ENCODE measurements at regions not wholly inside any gene's neighbourhood (a gene's known extent, or its start where the extent isn't known, plus 50 kb on each side); places are given as distances from the start of the nearest gene placed in this dataset.
"Not testable (repeated sequence)": the region's sequence is repeated elsewhere in the genome, so short reads cannot be mapped to it uniquely, and the experiment has no call there.

DNA sequence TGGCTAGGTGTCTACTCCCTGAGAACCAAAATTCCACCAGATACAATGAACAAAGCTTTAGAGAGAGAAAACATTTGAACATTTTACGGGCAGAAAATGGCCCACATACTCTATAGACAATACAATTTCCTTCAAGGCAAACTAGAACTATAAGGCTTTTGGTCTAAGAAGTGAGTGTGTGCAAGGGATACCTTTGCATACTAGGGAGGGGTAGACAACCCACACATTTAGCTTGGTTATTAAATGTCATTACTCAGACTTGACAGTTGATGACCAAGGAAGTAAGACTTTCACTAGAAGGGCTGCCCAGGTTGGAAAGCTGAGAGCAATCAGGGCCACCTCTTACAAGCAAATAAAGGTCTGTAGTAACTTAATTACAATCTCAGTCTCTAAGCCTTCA is 64.0 kb upstream of the PLEKHM1 start:
- DNase-seq: not testable (repeated sequence)

GRCh38 chr17:45558821-45559220 is 68.3 kb upstream of the PLEKHM1 start:
- not testable (repeated sequence) for DNase-seq

DNA sequence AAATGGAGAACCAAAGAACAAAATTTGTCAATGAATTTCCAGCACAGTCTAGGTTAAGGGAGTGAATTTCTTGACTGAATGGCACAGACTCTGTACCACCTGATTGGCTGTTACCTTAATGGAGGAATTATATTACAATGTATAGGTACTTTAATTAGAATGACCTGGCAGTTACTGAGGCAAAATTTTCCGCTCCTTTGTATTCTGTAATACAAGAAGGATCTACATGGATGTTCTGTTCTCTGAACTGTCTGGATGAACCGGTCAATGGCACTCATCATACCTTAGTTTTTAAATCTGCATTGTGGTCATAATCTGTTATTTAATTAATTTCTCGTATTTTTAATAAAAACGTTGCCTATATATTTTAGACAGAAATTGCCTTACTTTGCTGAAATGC is 72.3 kb upstream of the PLEKHM1 start:
- DNase-seq: not testable (repeated sequence)

GRCh38 chr17:45563283-45563682 is 72.8 kb upstream of the PLEKHM1 start:
- DNase-seq: not testable (repeated sequence)

DNA sequence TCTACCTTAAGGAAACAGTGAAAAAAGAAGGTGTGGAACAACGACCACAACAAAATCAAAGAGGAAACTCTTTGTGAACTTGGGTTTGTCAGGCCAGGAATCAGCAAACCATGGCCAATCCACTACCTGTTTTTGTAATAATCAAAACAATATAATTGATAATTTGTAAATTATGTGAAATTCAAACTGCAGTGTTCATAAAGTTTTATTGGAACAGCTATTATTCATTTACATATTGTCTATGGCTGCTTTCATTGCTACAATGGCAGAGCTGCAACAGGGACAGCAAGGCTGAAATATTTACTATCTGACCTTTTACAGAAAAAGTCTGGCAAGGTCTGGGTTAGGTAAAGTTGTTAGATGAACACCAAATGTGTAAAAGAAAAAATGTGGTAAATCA is 77.8 kb upstream of the PLEKHM1 start:
- DNase-seq: not testable (repeated sequence)

- DNase-seq: not testable (repeated sequence)
Observed at GRCh38 chr17:45573326-45573725, 82.8 kb upstream of the PLEKHM1 start.

DNA sequence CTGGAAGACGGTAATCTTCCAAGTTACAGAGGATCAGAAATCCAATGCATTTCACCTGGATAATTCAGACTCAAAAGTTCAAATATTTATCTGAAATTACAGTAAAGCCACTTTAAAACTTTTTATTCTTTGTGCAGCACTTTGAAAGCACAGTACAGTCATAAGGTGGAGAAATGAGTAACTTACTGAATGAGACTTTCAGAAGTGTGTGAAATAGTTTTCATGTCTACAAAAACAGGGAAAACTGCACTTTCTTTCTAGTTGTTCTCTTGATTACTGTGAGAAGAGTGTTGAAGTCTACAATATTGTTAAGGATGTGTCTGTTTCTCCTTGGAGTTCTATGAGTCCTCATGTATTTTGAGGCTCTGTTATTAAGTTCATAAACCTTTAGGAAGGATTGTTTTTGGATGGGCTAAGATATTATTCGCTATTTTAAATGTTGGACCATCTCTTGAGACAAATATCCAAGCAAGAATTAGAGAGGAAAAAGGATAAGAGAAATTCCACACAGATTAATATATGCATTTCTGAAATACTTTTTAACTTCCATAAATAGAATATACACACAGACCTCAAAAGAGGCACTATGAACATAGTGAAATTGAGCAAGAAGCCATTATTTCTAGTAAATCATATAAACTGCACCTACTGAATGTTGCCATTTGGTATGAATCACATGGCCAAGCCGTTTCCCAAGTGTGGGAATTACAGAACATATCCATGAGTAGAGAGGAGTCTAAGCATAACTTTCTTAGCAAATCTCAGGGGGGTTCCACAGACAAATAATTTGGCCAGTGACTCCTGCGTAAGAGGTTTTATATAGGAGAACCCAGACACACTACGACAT is 83.6 kb upstream of the PLEKHM1 start:
- DNase-seq: no peak

DNA sequence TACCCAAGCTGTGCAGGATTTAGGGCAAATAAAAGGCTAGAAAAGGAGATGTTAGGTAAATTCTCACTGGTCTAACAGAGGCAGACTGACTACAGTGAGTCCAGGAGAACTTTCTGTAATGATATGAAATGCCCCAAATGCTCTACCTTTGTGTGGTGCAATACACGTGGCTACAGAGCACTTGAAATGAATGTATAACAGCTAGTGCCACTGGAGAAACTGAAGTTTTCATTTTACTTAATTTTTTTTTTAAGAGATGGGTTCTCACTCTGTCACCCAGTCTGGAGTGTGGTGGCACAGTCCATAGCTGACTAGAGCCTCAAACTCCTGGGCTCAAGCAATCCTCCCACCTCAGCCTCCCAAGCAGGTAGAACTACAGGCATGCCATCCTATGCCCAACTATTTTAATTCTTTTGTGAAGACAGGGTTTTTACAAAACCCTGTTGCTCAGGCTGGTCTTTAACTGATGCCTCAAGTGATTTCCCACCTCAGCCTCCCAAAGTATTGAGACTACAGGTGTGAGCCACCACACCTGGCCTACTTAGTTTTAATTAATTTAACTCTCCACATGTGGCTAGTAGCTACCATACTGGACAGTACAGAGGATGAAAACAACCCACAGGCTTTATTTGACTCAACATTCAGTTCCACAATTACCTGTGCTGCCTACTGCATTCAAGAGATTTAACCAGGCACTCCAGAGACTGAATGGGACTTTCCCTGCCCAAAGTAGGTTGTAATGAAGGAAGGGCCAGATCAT is 84.8 kb upstream of the PLEKHM1 start:
- DNase-seq: no peak

GRCh38 chr17:45576527-45577307 is 86.2 kb upstream of the PLEKHM1 start:
- DNase-seq: not testable (repeated sequence)

DNA sequence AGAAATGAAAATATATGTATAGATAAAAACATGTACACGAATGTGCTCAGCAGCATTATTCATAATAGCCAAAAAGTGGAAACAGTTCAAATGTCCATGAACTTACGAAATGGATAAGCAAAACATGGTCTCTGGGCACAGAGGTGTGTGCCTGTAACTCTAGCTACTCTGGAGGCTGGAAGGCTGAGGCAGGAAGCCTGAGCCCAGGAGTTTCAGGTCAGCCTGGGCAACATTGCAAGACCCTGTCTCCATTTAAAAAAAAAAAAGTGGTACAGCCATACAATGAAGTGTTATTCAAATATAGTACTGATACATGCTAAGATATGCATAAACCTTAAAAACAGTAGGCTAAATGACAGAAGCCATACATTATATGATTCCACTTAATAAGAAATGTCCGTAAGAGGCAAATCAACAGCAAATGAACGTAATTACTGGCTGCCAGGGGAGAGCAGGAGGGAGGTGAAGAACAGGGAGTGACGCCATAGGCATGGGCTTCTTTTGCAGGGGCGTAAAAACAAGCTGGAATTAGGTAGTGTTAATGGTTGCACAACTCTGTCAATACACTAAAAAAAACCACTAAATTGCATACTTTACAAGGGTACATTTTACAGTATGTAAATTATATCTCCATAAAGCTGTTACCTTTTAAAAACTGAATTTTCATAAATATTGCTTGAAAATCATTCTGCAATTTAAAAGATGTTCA is 87.2 kb upstream of the PLEKHM1 start:
- no peak for DNase-seq

GRCh38 chr17:45578516-45579455 is 88.3 kb upstream of the PLEKHM1 start:
- DNase-seq: no peak

- DNase-seq: no peak
Observed at GRCh38 chr17:45579529-45580495, 89.3 kb upstream of the PLEKHM1 start.

DNA sequence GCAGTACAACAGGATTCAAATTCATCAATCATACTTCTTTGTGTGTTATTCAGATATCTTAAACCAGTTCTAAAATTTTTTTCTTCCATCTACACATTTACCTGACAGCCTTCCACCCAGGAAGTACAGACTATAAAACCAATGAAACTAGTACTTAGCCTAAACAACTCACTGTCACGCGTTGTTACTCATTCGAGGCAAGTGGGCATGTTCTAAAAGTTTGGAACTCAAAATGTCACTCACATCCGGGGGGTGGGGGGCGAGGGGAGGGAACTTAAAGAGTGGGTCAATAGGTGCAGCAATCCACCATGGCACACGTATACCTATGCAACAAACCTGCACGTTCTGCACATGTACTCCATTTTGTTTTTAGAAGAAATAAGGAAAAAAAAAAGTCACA is 90.4 kb upstream of the PLEKHM1 start:
- no peak for DNase-seq

- DNase-seq: no peak
Observed at GRCh38 chr17:45581860-45582259, 91.3 kb upstream of the PLEKHM1 start.

- no peak for DNase-seq
Observed at GRCh38 chr17:45584092-45585036, 93.8 kb upstream of the PLEKHM1 start.

DNA sequence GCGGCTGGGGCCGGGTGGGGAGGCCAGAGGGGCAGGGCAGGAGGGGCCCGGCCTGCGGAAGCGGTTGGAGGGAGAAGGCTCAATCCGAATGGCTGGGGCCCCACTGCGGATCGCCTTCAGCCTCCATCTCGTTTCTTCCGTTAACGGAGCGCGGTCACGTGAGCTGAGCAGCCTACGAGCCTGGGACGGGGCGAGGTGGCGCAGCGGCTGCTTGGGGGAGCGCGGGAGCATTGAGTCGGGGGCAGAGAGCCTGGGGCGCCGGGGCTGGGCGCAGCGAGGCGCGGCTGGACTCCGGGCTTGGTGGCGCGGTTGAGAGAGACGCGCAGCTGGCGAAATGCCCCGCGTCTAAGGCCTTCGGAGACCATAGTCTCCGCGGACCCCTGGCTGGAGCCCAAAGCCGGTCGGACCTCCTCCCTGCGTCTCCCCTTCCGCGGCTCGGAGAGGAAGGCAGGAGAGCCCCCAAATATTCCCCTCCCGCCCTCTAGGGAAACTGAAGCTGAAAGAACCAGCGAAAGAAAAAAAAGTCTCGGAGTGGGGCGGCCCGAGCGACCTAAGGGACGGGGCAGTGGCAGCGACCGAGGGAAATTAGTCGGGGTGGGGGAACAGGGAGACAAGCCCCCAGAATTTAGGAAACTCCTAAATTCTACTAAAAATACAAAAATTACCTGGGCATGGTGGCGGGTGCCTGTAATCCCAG is 94.7 kb upstream of the PLEKHM1 start:
- not testable (repeated sequence) for DNase-seq

DNA sequence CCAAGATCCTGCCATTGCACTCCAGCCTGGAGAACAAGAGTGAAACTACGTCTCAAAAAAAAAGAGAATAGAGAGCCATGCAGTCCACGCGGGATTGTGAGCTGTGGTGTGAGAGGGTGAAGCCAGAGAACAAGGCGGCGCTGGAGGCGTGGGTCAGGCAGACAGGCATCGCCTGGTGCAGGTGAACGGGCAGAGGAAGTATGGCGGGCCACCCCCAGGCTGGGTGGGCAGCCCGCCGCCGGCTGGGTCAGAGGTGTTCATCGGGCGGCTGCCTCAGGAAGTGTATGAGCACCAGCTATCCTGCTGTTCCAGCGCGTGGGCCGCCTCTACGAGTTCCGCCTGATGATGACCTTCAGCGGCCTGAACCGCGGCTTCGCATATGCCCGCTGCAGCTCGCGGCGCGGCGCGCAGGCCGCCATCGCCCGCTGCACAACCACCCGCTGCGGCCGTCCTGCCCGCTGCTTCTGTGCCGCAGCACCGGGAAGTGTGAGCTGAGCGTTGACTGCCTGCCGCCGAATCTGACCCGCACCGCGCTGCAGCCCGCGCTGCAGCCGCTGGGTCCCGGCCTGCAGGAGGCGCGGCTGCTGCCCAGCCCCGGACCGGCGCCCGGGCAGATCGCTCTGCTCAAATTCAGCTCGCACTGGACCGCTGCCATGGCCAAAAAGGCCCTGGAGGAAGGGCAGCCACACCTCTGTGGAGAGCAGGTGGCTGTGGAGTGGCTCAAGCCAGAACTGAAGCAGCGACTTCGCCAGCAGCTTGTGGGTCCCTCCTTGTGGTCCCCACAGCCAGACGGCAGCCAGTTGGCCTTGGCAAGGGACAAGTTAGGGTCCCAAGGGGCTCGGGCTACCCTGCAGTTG is 95.5 kb upstream of the PLEKHM1 start:
- not testable (repeated sequence) for DNase-seq

DNA sequence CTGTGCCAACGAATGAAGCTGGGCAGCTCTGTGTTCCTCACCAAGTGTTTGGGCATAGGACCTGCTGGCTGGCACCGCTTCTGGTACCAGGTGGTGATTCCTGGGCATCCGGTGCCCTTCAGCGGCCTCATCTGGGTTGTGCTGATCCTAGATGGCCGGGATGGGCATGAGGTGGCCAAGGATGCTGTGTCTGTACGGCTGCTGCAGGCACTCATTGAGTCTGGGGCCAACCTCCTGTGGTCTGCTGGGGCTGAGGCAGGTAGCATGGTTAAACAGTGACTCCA is 96.1 kb upstream of the PLEKHM1 start:
- not testable (repeated sequence) for DNase-seq

Measured in NCI-H1092 treated with DMSO at 0.1 percent for 48 hours (cell line).